ENCODE measurements at regions not wholly inside any gene's neighbourhood (a gene's known extent, or its start where the extent isn't known, plus 50 kb on each side); places are given as distances from the start of the nearest gene placed in this dataset.

DNA sequence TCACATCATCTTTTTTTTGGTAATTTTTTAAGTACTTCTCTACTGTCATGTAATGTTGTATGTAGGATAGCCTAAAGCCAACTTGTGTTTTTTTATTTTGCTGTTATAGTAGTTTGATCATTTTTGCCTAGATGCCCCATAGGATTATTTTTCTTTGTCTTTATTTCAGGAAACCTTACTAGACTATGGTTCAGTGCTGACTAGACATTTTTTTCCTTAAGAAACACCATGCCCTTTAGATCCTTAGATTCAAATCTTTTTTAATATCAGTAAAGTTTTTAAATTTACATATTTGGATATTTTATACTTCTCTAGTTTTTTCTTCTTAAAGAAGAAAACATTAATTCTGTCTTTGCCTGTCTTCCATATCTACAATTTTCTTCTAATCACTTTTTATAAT, 221.3 kb downstream of the IDS start:
- POLR2A ChIA-PET, result interaction anchor here (1.1 to 2.3 kb wide), 4 partner anchors 11 to 80 kb away, joined by 4 to 10 read pairs (median 5); no protein-coding TSS in a partner anchor
- no peak for FAIRE-seq
- intact Hi-C loops (cut with micrococcal nuclease; ENCODE audit: unreplicated experiment), result loop anchor here (10.0 kb wide), 5 partner anchors 159 to 1149 kb away; no protein-coding TSS in a partner anchor

More for the DNA sequence above, 221.3 kb downstream of the IDS start:
- no peak overlapping the region for H3K9ac ChIP-seq (ENCODE audit: control insufficient read depth, insufficient read depth, low read length)
- ChIA-PET SMC1A (ENCODE audit: uncharacterized antibody, unreplicated experiment) (interaction anchor here (0.7 to 3.2 kb wide), 18 partner anchors 12 to 403 kb away, joined by 3 to 50 read pairs (median 8); no protein-coding TSS in a partner anchor), CTCF (interaction anchor here (0.9 to 3.1 kb wide), 9 partner anchors 15 to 1233 kb away, joined by 3 to 20 read pairs (median 4); no protein-coding TSS in a partner anchor), RAD21 (ENCODE audit: unreplicated experiment) (interaction anchor here (0.6 to 4.0 kb wide), 19 partner anchors 13 to 399 kb away, joined by 3 to 47 read pairs (median 4); no protein-coding TSS in a partner anchor)
- no peak overlapping the region for H3K4me3 ChIP-seq
- no peak overlapping the region for H2AFZ ChIP-seq (ENCODE audit: control insufficient read depth, low read depth, low read length)
- ATAC-seq (no peak), DNase-seq (ENCODE audit: low read depth, low spot score) (no peak)
- no peak overlapping the region for H3K4me2 ChIP-seq (ENCODE audit: control insufficient read depth, insufficient read depth)
- no peak overlapping the region for H3K27ac ChIP-seq (ENCODE audit: control insufficient read depth, insufficient read depth)
- H3K4me1 ChIP-seq (ENCODE audit: control insufficient read depth, insufficient read depth, low read length), result no peaks in the 10 kb centered on the region
- in situ Hi-C loops (cut with MboI), result no loop called here
- no TSS peak for BruUV-seq (replicated peaks)
- H4K20me1 ChIP-seq (ENCODE audit: control insufficient read depth, insufficient read depth), result no peaks in the 10 kb centered on the region
- no peaks in the 10 kb centered on the region for H3K79me2 ChIP-seq (ENCODE audit: control insufficient read depth, insufficient read depth, low read length)
- no peaks in the 10 kb centered on the region for H3K27me3 ChIP-seq (replicated peaks in 1 of 2; ENCODE audit: control insufficient read depth in 2 of 2, insufficient read depth in 2 of 2, low read length in 1 of 2)
- H3K9me3 ChIP-seq (replicated peaks; ENCODE audit: control insufficient read depth, insufficient read depth, low read length), result no peaks in the 10 kb centered on the region
- H3K36me3 ChIP-seq (ENCODE audit: control insufficient read depth in 2 of 2, insufficient read depth in 2 of 2, low read length in 1 of 2), result no peaks in the 10 kb centered on the region
- no peak for TF ChIP-seq KAT2A (conservative IDR thresholded peaks at IDR 0.05; ENCODE audit: control insufficient read depth, low read depth, low read length)
- no peak for TF ChIP-seq NFYB (IDR thresholded peaks at IDR 0.05; ENCODE audit: insufficient read depth, low read depth, low read length)
- no peak for TF ChIP-seq ZNF217 (IDR thresholded peaks at IDR 0.05)
- TF ChIP-seq, protein P1, sequence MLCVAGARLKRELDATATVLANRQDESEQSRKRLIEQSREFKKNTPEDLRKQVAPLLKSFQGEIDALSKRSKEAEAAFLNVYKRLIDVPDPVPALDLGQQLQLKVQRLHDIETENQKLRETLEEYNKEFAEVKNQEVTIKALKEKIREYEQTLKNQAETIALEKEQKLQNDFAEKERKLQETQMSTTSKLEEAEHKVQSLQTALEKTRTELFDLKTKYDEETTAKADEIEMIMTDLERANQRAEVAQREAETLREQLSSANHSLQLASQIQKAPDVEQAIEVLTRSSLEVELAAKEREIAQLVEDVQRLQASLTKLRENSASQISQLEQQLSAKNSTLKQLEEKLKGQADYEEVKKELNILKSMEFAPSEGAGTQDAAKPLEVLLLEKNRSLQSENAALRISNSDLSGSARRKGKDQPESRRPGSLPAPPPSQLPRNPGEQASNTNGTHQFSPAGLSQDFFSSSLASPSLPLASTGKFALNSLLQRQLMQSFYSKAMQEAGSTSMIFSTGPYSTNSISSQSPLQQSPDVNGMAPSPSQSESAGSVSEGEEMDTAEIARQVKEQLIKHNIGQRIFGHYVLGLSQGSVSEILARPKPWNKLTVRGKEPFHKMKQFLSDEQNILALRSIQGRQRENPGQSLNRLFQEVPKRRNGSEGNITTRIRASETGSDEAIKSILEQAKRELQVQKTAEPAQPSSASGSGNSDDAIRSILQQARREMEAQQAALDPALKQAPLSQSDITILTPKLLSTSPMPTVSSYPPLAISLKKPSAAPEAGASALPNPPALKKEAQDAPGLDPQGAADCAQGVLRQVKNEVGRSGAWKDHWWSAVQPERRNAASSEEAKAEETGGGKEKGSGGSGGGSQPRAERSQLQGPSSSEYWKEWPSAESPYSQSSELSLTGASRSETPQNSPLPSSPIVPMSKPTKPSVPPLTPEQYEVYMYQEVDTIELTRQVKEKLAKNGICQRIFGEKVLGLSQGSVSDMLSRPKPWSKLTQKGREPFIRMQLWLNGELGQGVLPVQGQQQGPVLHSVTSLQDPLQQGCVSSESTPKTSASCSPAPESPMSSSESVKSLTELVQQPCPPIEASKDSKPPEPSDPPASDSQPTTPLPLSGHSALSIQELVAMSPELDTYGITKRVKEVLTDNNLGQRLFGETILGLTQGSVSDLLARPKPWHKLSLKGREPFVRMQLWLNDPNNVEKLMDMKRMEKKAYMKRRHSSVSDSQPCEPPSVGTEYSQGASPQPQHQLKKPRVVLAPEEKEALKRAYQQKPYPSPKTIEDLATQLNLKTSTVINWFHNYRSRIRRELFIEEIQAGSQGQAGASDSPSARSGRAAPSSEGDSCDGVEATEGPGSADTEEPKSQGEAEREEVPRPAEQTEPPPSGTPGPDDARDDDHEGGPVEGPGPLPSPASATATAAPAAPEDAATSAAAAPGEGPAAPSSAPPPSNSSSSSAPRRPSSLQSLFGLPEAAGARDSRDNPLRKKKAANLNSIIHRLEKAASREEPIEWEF (IDR thresholded peaks at IDR 0.05; ENCODE audit: insufficient replicate concordance, low read depth, low read length), result no peak
- no peak for TF ChIP-seq POLR2A (IDR thresholded peaks at IDR 0.05; ENCODE audit: low read depth, low read length)
- TF ChIP-seq, protein P2, sequence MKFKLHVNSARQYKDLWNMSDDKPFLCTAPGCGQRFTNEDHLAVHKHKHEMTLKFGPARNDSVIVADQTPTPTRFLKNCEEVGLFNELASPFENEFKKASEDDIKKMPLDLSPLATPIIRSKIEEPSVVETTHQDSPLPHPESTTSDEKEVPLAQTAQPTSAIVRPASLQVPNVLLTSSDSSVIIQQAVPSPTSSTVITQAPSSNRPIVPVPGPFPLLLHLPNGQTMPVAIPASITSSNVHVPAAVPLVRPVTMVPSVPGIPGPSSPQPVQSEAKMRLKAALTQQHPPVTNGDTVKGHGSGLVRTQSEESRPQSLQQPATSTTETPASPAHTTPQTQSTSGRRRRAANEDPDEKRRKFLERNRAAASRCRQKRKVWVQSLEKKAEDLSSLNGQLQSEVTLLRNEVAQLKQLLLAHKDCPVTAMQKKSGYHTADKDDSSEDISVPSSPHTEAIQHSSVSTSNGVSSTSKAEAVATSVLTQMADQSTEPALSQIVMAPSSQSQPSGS (IDR thresholded peaks at IDR 0.05; ENCODE audit: low read length), result no peak
- TF ChIP-seq SREBF1 (IDR thresholded peaks at IDR 0.05; ENCODE audit: low read length), result no peak

Measured in GM12878 (cell line).